PFSK-1 (cell line): ENCODE measurements at regions not wholly inside any gene's neighbourhood (a gene's known extent, or its start where the extent isn't known, plus 50 kb on each side); places are given as distances from the start of the nearest gene placed in this dataset.

Experiments used
- FOXP2 ChIP-seq: optimal IDR thresholded peaks from 2 replicates; pipeline ENCODE3; 2011; ENCODE audit warnings: borderline replicate concordance, control low read depth, inconsistent platforms; ENCODE audit not compliant: insufficient read depth; ENCODE audit errors: extremely low read length, extremely low read depth
- POLR2AphosphoS5 ChIP-seq: IDR thresholded peaks from 2 replicates; pipeline ENCODE4 v1.6.1; 2012; ENCODE audit warnings: low read depth, mild to moderate bottlenecking, control low read depth, low read length, moderate library complexity
- REST ChIP-seq, 2 experiments: IDR thresholded peaks; 2 replicates each; pipeline versions ENCODE4 v1.6.1 to v1.8.0; 2011 to 2012; ENCODE audit warnings: low read depth in 2 of 2, low read length in 2 of 2, control low read depth in 1 of 2, inconsistent platforms in 1 of 2, mild to moderate bottlenecking in 1 of 2, moderate library complexity in 1 of 2; ENCODE audit not compliant: insufficient read depth in 1 of 2
- SIN3A ChIP-seq: IDR thresholded peaks from 2 replicates; pipeline ENCODE4 v1.6.1; 2012; ENCODE audit warnings: mild to moderate bottlenecking, low read length, moderate library complexity, borderline replicate concordance; ENCODE audit not compliant: insufficient read depth
- TAF1 ChIP-seq: IDR thresholded peaks from 2 replicates; pipeline ENCODE4 v1.6.1; 2012; ENCODE audit warnings: low read length, control low read depth, borderline replicate concordance; ENCODE audit not compliant: insufficient read depth

GRCh38 chr6:147691446-147691845 is 183.0 kb downstream of the SAMD5 start:
- TF ChIP-seq TAF1, result no peak
- no peak for TF ChIP-seq REST (IDR thresholded peaks at IDR 0.05; ENCODE audit: insufficient read depth in 1 of 2, low read depth in 2 of 2, low read length in 2 of 2)
- TF ChIP-seq SIN3A, result no peak
- TF ChIP-seq FOXP2, result no peak
- no peak for TF ChIP-seq POLR2AphosphoS5

DNA sequence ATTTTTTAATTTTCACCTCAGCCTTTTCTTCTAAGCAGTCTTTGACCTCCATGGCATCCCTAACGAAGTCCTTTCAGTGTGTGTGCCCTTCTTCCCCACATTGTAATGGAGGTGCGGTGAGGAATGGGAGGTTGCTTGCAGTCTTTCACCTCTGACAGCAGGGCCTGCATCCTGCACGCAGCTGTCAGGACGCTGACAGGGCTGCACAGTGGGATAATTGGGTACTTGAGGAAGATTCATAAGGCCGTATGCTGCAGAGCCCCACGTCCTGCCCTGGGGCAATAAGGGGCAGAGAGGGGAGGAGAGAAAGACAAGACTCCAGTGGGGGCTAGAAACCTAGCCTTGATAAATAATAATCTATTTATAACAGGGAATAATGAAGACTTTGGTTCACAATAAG is 184.7 kb downstream of the SAMD5 start:
- TF ChIP-seq TAF1 (no peak), FOXP2 (no peak), POLR2AphosphoS5 (no peak), SIN3A (no peak), REST (IDR thresholded peaks at IDR 0.05; ENCODE audit: insufficient read depth in 1 of 2, low read depth in 2 of 2, low read length in 2 of 2) (no peak)

GRCh38 chr6:147695819-147696218 is 187.3 kb downstream of the SAMD5 start:
- no peak for TF ChIP-seq SIN3A
- no peak for TF ChIP-seq FOXP2
- TF ChIP-seq POLR2AphosphoS5, result no peak
- no peak for TF ChIP-seq REST (IDR thresholded peaks at IDR 0.05; ENCODE audit: insufficient read depth in 1 of 2, low read depth in 2 of 2, low read length in 2 of 2)
- no peak for TF ChIP-seq TAF1

DNA sequence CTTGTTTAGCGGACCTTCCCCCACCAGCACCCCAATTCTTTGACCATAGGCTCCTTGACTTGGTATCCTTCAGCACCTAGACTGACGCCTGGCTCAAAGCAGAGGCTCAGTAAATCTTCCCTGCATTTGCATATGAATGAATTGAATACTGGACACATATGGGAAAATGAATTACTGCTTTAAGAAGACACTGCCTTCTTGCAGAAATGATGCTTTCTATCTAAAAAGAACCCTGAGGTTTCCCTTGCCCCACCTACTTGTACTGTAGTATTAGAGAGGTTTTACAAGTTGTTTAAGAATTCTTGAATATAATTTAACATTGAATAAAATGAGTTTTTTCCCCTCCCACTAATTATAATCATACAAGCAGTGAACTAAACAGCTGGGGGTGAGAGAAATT is 190.7 kb downstream of the SAMD5 start:
- no peak for TF ChIP-seq SIN3A

DNA sequence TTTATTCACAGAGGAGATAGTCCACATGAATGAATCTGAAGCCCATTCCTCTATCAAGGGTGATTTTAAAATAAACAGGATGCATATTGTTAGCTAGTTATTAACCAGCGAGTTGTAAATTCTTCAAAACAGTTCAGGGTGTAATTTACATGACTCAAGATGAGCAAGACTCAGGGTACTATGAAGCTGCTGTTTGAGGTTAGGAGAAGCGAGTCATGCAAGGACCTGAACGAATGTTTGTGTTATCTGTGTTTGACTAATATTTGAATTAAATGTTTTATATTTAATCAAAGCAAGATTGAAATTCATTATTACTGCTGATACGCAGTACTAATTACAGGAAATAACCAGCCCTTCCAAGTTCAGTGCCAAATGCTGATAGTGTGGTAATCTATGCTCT is 191.1 kb downstream of the SAMD5 start:
- TF ChIP-seq FOXP2, result no peak
- TF ChIP-seq SIN3A, result no peak
- no peak for TF ChIP-seq POLR2AphosphoS5
- TF ChIP-seq REST (IDR thresholded peaks at IDR 0.05; ENCODE audit: insufficient read depth in 1 of 2, low read depth in 2 of 2, low read length in 2 of 2), result no peak
- no peak for TF ChIP-seq TAF1
